ENCODE measurements at regions not wholly inside any gene's neighbourhood (a gene's known extent, or its start where the extent isn't known, plus 50 kb on each side); places are given as distances from the start of the nearest gene placed in this dataset.
"Not testable (repeated sequence)": the region's sequence is repeated elsewhere in the genome, so short reads cannot be mapped to it uniquely, and the experiment has no call there.

DNA sequence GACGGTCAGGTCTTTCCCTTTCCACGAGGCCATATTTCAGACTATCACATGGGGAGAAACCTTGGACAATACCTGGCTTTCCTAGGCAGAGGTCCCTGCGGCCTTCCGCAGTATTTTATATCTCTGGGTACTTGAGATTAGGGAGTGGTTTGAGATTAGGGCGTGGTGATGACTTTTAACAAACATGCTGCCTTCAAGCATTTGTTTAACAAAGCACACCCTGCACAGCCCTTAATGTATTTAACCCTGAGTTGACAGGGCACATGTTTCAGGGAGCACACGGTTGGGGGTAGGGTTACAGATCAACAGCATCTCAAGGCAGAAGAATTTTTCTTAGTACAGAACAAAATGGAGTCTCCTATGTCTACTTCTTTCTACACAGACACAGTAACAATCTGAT is 80.5 kb upstream of the ST8SIA4 start:
- FAIRE-seq; ATAC-seq; POLR2A ChIA-PET; H3K9me3 ChIP-seq (ENCODE audit: low read length); H2AFZ ChIP-seq (ENCODE audit: low read length); H3K4me1 ChIP-seq (ENCODE audit: insufficient read depth, low read length); H3K27me3 ChIP-seq (ENCODE audit: control insufficient read depth in 1 of 2, insufficient read depth in 2 of 2, low read length in 2 of 2); H3K4me2 ChIP-seq (ENCODE audit: low read depth, low read length); H3K4me3 ChIP-seq (replicated peaks in 1 of 3; ENCODE audit: insufficient read depth in 1 of 3, low read depth in 2 of 3, low read length in 3 of 3); H3K27ac ChIP-seq (ENCODE audit: extremely low read length, insufficient read depth, low read length); H3K9ac ChIP-seq (ENCODE audit: insufficient read depth, low read depth, low read length); DNase-seq (ENCODE audit: low spot score); CTCF ChIA-PET (ENCODE audit: low intra/inter-chr PET ratio, low total read pairs); H3K36me3 ChIP-seq (replicated peaks in 1 of 2; ENCODE audit: control insufficient read depth in 1 of 2, insufficient read depth in 2 of 2, low read length in 2 of 2); intact Hi-C loops (cut with micrococcal nuclease; ENCODE audit: unreplicated experiment); H3K79me2 ChIP-seq (ENCODE audit: insufficient read depth, low read length); BruUV-seq (replicated peaks); in situ Hi-C loops (cut with HindIII; ENCODE audit: extremely low pct_ligation_motif_present, low pct_unique_long_range_greater_than_20kb); H4K20me1 ChIP-seq (ENCODE audit: insufficient read depth, low read length): not testable (repeated sequence)
- WGBS (ENCODE audit: low lambda C conversion rate): 24% methylated on average over 6 of the region's 6 CpGs

GRCh38 chr5:100974082-100974481 is 71.0 kb upstream of the ST8SIA4 start:
- Histone ChIP-seq H2AFZ (ENCODE audit: low read length) (no peak overlapping the region), H4K20me1 (ENCODE audit: insufficient read depth, low read length) (no peaks in the 10 kb centered on the region), H3K4me1 (ENCODE audit: insufficient read depth, low read length) (no peaks in the 10 kb centered on the region), H3K4me2 (ENCODE audit: low read depth, low read length) (no peak overlapping the region), H3K36me3 (replicated peaks in 1 of 2; ENCODE audit: control insufficient read depth in 1 of 2, insufficient read depth in 2 of 2, low read length in 2 of 2) (no peaks in the 10 kb centered on the region), H3K9ac (ENCODE audit: insufficient read depth, low read depth, low read length) (no peak overlapping the region), H3K27me3 (ENCODE audit: control insufficient read depth in 1 of 2, insufficient read depth in 2 of 2, low read length in 2 of 2) (no peaks in the 10 kb centered on the region), H3K27ac (ENCODE audit: extremely low read length, insufficient read depth, low read length) (no peak overlapping the region), H3K9me3 (ENCODE audit: low read length) (no peaks in the 10 kb centered on the region), H3K79me2 (ENCODE audit: insufficient read depth, low read length) (no peaks in the 10 kb centered on the region), H3K4me3 (replicated peaks in 1 of 3; ENCODE audit: insufficient read depth in 1 of 3, low read depth in 2 of 3, low read length in 3 of 3) (no peak overlapping the region)
- FAIRE-seq (no peak), ATAC-seq (no peak), DNase-seq (ENCODE audit: low spot score) (no peak)
- TF ChIP-seq CAMTA2 (CRISPR knock-in tag; IDR thresholded peaks at IDR 0.05; ENCODE audit: borderline replicate concordance) (no peak), EZH2 (conservative IDR thresholded peaks at IDR 0.05; ENCODE audit: low read depth, low read length) (no peak)
- TF ChIP-seq, protein P1, sequence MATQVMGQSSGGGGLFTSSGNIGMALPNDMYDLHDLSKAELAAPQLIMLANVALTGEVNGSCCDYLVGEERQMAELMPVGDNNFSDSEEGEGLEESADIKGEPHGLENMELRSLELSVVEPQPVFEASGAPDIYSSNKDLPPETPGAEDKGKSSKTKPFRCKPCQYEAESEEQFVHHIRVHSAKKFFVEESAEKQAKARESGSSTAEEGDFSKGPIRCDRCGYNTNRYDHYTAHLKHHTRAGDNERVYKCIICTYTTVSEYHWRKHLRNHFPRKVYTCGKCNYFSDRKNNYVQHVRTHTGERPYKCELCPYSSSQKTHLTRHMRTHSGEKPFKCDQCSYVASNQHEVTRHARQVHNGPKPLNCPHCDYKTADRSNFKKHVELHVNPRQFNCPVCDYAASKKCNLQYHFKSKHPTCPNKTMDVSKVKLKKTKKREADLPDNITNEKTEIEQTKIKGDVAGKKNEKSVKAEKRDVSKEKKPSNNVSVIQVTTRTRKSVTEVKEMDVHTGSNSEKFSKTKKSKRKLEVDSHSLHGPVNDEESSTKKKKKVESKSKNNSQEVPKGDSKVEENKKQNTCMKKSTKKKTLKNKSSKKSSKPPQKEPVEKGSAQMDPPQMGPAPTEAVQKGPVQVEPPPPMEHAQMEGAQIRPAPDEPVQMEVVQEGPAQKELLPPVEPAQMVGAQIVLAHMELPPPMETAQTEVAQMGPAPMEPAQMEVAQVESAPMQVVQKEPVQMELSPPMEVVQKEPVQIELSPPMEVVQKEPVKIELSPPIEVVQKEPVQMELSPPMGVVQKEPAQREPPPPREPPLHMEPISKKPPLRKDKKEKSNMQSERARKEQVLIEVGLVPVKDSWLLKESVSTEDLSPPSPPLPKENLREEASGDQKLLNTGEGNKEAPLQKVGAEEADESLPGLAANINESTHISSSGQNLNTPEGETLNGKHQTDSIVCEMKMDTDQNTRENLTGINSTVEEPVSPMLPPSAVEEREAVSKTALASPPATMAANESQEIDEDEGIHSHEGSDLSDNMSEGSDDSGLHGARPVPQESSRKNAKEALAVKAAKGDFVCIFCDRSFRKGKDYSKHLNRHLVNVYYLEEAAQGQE (IDR thresholded peaks at IDR 0.05; ENCODE audit: borderline replicate concordance in 1 of 2, low read depth in 1 of 2, low read length in 2 of 2): 0 out of 4 replicates have a peak, but pooled peaks of 1 of the 2 experiments have one; percentile 17
- ChIA-PET POLR2A (no interaction called here), CTCF (ENCODE audit: low intra/inter-chr PET ratio, low total read pairs) (no interaction called here)
- in situ Hi-C loops (cut with HindIII; ENCODE audit: extremely low pct_ligation_motif_present, low pct_unique_long_range_greater_than_20kb): no loop called here
- intact Hi-C loops (cut with micrococcal nuclease; ENCODE audit: unreplicated experiment): no loop called here
- no TSS peak for BruUV-seq (replicated peaks)
- 0% methylated on average over 3 of the region's 3 CpGs for WGBS (ENCODE audit: low lambda C conversion rate)
